HG02588 (cell line): ENCODE measurements at regions not wholly inside any gene's neighbourhood (a gene's known extent, or its start where the extent isn't known, plus 50 kb on each side); places are given as distances from the start of the nearest gene placed in this dataset.
"Not testable (repeated sequence)": the region's sequence is repeated elsewhere in the genome, so short reads cannot be mapped to it uniquely, and the experiment has no call there.

Source experiments
- ATAC-seq: cut with Tn5 transposase; IDR thresholded peaks from one replicate; pipeline ENCODE4 v1.9.1; 2021; ENCODE audit warnings: mild to moderate bottlenecking, moderate library complexity; ENCODE audit not compliant: unreplicated experiment

GRCh38 chr6:153301602-153302001 lies 170.5 kb upstream of the RGS17 start:
- ATAC-seq: no peak

- not testable (repeated sequence) for ATAC-seq
These were observed 151.4 kb upstream of the RGS17 start for GRCh38 chr6:153282456-153282855.

- no peak for ATAC-seq
These were observed 144.9 kb upstream of the RGS17 start for GRCh38 chr6:153275997-153276396.

- ATAC-seq: no peak
These were observed 141.3 kb upstream of the RGS17 start for GRCh38 chr6:153272201-153272980.

GRCh38 chr6:153263489-153263888 lies 132.4 kb upstream of the RGS17 start:
- no peak for ATAC-seq

GRCh38 chr6:153251326-153251725 lies 120.2 kb upstream of the RGS17 start:
- ATAC-seq: no peak

GRCh38 chr6:153237670-153238069 lies 106.6 kb upstream of the RGS17 start:
- no peak for ATAC-seq

GRCh38 chr6:153231048-153231646 lies 100.1 kb upstream of the RGS17 start:
- no peak for ATAC-seq

GRCh38 chr6:153218184-153218792 lies 87.2 kb upstream of the RGS17 start:
- no peak for ATAC-seq

- no peak for ATAC-seq
These were observed 85.7 kb upstream of the RGS17 start for GRCh38 chr6:153216789-153217188.

- ATAC-seq: no peak
These were observed 84.2 kb upstream of the RGS17 start for GRCh38 chr6:153215242-153215641.

- no peak for ATAC-seq
These were observed 83.4 kb upstream of the RGS17 start for GRCh38 chr6:153214436-153214835.

- ATAC-seq: peak; percentile 66
These were observed 79.0 kb upstream of the RGS17 start for GRCh38 chr6:153210083-153210482.

- no peak for ATAC-seq
These were observed 77.6 kb upstream of the RGS17 start for GRCh38 chr6:153208706-153209105.

- no peak for ATAC-seq
These were observed 76.5 kb upstream of the RGS17 start for GRCh38 chr6:153207617-153208016.

- ATAC-seq: no peak
These were observed 75.9 kb upstream of the RGS17 start for GRCh38 chr6:153207006-153207405.

- no peak for ATAC-seq
These were observed 62.1 kb upstream of the RGS17 start for GRCh38 chr6:153192943-153193885.

- no peak for ATAC-seq
These were observed 52.8 kb upstream of the RGS17 start for GRCh38 chr6:153183925-153184324.
